ENCODE measurements at regions not wholly inside any gene's neighbourhood (a gene's known extent, or its start where the extent isn't known, plus 50 kb on each side); places are given as distances from the start of the nearest gene placed in this dataset.
A peak's percentile ranks its signal among the peaks of the same experiment; 100 is the strongest.
"Not testable (repeated sequence)": the region's sequence is repeated elsewhere in the genome, so short reads cannot be mapped to it uniquely, and the experiment has no call there.

DNA sequence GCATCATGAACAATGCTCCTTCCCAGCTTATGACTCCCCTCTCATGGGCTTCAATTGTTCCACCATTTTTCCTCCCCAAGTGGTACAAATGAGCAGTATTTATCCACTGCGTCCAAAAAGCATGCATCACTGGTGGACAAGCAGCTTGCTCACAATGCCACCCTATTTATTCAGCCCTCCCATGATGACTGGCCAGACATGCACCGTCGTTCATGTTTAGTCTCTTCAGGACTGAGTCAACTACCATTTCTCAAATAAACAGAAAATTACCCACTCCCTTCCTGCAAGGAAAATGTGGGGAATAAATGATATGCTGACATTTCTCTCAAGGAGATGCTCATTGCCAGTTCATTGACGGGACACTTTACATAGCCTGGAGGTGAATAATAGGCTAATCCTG is 300.4 kb downstream of the C6orf118 start:
- DNase-seq (ENCODE audit: low read depth) = no peak

DNA sequence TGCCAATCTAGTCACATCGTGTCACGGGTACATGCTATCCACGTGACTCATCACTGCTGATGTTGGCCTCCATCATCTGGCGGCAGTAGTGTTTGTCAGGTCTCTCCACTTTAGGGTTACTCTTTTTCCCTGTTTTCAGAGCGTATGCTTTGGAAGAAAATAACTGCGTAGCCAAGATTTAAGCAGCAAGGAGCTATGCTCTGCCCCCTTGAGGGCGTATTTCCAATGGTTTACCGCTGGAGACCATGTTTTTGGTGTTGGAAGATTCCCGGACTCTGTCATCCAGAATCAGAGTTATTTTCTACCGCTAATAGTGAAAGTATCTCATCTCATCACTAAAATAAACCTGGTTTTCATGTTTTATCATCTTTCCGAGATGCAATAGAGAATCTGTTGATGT is 306.5 kb downstream of the C6orf118 start:
- no peak for DNase-seq (ENCODE audit: low read depth)

DNA sequence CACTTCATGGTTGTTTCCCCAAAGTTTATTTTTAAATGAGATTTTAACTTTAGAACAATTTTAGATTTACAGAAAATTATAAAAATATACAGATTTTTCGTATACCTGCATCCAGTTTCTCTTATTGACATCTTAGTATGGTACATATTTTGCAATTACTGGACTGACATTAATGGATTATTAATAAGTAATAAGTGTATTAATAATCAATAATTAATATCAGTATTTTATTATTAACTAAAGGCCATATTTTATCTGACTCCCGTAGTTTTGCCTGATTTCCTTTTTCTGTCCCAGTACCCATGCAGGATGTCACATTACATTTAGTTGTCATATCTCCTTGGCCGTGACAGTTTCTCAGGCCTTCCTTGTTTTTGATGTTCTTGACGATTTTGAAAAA is 307.0 kb downstream of the C6orf118 start:
- no peak for DNase-seq (ENCODE audit: low read depth)

DNA sequence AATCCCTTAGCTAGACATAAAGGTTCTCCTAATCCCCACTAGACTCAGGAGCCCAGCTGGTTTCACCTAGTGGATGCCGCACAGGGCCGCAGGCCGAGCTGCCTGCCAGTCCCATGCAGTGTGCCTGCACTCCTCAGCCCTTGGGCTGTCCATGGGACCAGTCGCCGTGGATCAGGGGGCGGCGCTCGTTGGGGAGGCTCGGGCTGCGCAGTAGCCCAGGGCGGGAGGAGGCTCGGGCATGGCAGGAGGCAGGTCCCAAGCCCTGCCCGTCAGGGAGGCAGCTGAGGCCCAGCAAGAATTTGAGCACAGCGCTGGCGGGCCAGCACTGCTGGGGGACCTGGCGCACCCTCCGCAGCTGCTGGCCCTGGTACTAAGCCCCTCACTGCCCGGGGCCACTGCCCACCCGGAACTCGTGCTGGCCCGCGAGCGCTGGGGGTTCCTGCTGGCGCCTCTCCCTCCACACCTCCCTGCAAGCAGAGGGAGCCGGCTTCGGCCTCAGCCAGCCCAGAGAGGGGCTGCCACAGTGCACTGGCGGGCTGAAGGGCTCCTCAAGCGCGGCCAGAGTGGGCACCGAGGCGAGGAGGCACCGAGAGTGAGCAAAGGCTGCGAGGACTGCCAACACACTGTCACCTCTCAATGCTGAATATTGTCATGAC is 307.8 kb downstream of the C6orf118 start:
- DNase-seq (ENCODE audit: low read depth) = no peak

DNA sequence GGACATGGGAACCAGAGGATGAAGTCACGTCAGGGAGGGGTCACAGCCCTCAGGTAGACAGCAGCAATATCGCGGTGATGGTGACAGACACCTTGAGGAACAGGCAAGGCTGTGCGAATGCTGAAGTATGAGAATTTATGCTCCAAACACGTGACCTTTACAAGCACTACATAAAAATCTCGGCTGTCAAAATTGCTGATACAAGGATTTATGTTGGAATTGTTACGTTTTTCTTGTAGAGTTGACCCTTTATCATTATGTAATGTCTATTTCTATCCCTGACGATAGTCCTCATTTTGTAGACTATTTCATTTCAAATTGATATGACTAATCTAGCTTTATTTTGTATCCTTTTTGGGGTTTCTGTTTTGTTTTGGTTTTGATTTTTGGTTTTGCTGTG is 311.1 kb downstream of the C6orf118 start:
- no peak for DNase-seq (ENCODE audit: low read depth)

DNA sequence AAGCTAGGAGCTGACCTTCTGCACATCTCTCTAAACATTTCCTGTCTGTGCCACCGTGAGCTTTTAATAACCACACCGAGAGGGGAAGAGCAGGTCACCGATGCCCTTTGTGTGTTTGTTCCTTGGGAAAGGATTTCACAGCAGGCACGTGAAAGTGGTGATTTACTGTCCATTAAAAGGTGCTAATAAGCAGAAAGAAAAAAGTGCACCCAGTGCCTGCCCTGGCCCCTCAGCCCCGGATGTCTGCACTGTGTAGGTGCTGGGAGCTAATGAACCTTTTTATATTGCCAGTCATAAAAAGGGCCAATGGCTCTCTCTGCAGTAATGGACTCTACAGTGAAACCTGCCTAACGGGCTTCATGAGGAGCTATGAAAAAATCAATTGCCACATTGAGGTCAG is 312.6 kb downstream of the C6orf118 start:
- DNase-seq (ENCODE audit: low read depth) = no peak

DNA sequence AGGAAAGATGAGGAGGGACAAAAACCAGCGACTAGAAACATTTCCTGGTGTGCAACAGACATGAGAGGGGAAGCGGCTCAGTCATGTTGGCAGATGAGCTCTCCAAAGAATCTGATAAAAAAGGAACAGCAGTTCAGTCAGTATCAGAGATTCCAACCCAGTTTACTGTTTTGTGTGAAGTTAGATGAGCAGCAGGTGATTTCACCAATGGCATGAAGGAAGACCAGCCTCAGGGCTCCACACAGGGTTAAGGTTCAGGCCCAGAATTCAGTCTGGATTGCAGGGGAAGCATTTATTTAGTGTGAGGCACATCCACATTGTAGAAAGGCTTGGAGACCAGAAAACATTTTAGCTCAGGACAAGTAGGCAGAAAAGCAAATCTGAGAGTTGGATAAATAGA is 317.8 kb downstream of the C6orf118 start:
- no peak for DNase-seq (ENCODE audit: low read depth)

DNA sequence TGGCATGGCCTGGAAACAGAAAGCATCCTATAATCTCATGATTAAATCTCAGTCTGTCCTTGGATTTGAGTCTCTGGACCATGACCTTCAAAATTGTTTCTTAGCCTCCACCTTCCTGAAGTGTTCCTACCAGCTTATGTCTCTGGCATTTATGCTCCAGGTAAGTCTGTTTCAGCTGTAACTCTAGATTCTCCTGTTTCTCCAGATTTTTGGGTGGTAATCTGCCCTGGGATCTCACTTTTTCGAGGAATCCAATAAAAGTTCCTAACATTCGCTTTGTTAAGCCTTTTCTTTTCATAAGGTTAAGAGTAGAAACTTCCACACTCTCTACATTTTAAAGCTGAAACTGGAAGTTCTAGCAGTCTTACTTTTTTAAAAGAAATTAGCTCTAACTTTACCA is 318.5 kb downstream of the C6orf118 start:
- DNase-seq (ENCODE audit: low read depth) = no peak

DNA sequence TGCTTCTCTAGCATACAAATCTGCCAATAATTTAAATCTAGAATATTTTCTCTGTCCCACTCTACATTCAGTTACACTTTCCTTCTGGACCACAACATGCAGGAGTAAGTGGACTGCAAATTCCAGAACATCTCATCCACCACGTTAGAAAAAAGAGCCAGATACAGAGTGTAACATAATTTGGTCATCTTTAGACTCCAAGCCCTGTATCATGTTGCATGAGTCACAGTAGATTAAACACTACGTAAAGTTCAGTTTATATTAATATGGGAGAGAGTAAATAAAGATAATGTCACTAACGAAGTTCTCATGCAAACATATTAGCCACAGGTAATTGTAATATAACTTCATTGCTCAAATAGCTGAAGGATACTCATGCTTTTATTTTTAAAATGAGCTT is 327.0 kb downstream of the C6orf118 start:
- no peak for DNase-seq (ENCODE audit: low read depth)

DNA sequence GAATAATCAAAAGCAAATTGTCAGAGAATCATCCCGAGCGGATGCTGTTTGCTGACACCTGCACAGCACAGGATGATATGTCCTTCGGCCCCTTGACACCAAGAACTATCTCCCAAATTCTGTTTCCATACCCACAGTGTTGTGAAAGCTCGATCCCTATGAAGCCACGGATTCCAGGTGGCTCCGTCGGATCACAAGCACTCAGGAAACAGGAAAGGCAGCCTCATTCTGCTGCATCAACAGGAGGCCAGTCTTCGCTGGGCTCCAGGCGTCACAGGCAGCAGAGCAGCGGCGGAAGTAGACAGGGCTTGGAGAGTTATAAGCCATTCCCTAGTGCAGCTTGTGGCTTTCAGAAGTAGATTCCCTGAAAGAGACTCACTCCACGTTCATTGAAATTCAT is 342.3 kb downstream of the C6orf118 start:
- no peak for DNase-seq (ENCODE audit: low read depth)

DNA sequence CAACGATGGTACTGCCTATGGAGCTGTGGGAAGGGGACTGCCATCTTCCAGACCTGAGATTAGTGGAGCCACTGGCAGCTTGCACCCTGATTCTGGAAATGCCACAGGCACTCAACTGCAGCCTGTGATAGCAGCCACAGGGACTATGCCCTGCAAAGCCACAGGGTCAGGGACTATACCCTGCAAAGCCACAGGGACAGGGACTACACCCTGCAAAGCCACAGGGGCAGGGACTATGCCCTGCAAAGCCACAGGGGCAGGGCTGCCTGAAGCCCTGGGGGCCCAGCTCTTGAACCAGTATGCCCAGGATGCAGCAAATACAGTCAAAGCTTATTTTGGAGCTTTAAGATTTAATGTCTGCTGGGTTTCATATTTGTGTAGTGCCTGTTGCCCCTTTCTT is 346.6 kb downstream of the C6orf118 start:
- DNase-seq (ENCODE audit: low read depth) = no peak

DNA sequence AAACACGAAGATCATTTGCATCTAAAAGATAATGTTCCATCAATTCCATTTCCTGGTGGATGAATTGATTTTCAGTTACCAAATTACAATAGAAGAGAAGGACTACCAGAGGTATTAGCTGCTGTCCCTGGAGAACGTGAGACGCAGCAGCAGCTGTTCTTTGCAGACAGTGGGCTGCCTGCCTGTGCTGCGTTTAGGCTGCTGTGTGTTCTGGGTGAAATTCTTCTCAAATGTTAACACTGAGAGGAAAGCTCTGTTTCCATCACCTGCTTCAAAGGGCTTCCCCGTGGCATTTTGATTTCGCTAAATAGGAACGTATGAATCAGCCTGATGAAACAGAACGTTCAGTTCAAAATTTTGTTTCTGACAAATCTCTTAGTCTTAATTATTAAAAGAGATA is 362.2 kb downstream of the C6orf118 start:
- DNase-seq (ENCODE audit: low read depth) = no peak

DNA sequence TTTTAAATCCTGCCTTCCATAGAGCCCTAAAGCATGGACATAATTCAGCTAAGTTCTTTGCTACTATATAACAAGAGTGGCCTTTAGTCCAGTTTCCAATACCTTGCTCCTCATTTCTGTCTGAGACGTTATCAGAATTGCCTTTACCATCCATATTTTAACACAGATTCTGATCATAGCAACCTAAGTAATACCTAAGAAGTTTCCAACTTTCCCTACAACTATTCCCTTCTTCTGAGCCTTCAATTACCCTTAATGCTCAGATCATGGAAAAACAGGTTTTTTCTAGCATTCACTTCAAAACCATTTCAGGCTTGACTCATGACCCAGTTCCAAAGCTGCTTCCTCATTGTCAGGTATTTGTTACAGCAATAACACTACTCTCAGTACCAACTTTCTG is 367.1 kb downstream of the C6orf118 start:
- no peak for DNase-seq (ENCODE audit: low read depth)

DNA sequence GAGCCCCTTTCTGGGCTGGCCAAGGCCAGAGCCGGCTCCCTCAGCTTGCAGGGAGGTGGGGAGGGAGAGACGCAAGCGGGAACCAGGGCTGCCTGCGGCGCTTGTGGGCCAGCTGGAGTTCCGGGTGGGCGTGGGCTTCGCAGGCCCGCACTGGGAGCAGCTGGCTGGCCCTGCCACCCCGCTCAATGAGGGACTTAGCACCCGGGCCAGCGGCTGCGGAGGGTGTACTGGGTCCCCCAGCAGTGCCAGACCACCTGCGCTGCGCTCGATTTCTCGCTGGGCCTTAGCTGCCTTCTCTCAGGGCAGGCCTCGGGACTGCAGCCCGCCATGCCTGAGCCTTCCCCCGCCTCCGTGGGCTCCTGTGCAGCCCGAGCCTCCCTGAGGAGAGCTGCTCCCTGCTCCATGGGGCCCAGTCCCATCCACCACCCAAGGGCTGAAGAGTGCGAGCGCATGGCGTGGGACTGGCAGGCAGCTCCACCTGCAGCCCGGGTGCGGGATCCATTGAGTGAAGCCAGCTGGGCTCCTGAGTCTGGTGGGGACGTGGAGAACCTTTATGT is 376.1 kb downstream of the C6orf118 start:
- DNase-seq (ENCODE audit: low read depth) = not testable (repeated sequence)

DNA sequence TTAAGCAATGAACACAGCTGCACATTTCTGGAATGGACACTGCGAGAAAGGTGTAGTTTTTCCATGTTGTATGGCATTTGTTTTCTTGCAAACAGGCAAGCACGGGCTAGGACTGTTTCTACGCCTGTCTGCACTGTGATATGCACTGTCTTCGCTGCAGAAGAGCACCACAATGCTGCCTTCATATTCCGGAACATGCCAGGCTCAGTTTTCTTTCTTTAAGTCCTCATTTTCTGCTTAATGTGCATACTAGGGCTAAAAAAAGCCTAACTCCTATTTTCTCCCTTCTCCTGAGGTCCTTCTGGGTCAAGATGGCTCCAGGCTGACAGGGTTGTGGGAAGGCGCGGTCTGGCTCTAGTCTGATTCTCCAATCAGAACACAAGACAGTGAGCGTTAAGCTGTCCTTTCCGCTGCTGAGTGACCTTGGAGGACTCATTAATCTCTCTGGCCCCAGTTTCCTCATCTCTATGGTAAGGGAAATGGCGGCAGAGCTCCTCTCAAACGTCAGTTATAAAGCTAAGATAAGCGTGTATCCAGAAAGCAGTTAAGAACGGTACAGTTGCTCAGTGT is 379.9 kb downstream of the C6orf118 start:
- no peak for DNase-seq (ENCODE audit: low read depth)

DNA sequence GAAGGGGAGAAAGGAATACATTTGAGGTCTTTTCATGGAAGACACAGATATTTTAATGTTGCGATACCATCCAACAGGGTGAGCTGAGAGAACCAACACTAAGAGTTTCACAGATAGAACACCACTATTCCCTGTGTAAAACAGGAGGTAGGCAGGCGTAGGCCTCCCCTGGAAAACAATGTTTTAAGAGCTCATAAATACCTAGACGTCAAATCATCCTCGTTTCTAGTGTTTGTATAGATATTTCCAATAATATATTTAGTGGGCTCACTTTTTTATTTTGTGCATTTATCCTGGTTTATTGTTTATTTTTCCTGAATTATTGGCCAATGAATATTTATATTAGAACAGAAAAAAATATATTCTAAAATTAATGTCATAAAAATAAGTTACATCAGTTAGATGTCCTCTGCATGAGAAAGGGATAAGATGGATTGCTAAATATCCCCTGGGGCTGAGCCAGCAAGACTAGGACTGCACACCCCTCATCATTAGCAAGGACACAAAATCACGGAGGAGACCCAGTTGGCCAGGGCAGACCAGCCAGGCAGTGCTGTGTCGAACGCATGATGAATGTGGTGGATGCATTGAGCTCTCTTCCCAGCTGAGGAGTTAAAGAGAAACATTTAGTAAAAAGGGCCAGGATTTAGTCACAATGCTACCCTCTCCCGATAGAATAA is 380.5 kb downstream of the C6orf118 start:
- no peak for DNase-seq (ENCODE audit: low read depth)

DNA sequence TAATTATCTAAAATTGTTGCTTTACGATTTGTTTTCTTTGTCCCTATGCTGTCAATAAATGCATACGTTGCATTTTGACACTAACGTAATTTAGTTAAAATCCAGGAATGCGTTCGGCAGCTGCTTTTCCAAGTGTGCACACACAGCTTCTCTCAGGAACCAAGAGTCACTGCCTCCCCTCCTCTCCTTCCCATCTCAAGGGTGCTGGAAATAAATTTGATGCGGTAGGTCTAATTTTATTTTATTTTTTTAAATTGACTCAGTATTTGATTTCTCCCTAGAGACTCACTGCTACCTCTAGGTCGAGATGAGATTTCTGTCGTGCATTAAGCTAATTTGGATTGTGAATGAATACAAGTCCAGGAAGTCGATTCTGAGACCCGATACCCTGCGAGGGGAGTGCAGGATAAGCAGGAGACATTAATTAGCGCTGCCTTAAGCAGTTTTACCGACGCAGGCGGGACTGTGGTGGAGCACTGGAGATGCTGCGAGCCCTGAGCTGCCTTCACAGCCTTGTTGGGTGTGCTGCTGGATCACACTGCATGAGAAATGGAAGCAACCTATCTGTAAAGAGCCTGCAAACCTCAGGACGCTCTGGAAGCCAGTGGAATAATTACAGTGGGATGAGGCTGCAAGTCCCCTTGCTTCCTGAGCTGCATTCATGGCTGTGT is 381.2 kb downstream of the C6orf118 start:
- no peak for DNase-seq (ENCODE audit: low read depth)

DNA sequence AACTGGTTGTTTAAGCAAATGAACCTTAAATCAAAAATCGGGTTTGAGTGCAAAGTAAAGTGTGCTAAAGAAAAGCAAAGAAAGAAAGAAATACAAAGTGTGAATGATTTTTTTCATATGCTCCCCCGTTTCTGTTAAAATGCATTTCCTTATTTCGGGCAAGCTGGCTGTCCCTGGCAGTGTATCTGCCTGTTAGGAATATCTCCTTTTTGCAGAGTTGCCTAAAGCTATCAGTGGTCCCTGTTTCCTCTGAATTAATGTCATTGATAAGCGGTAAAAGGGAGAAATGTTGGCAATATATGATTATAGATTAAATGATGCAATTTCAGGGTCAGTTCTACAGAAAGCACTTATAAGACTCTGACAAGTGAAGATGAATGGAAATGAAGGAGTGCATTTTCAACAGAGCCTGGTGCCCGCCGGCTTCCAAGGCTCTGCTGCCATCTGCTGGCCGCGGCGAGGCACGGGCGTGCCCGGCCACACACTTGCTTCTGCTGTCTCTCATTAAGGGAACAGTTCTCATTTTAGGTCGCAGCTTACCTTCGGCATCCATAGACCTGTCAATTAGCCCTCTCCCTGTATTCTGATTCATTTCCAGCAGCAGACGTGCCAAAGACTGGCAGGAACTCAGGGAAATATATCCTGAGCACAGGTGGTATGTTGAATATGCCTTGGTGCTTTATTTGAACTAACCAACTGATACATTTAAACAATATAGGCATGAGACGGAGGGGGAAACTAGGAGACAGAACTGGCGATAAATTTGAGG is 381.9 kb downstream of the C6orf118 start:
- peak; percentile 3 for DNase-seq (ENCODE audit: low read depth)

DNA sequence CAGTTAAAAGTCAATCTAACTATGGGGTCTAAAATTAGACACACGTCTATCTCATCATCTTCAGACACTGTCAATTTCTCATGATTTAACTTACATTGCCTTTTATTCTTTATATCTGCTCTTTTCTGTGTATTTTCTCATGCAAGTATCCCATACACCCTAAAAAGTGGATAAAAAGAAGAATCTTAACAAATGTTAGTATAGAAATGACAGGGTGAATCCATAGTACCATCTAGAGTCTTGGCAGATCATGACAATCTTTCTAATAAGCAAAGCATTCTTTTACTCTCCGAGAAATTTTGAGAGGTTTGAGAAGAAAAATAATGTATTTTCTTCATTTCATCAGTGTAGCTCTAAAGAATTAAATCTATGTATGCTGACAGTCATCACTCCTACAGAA is 382.7 kb downstream of the C6orf118 start:
- no peak for DNase-seq (ENCODE audit: low read depth)

DNA sequence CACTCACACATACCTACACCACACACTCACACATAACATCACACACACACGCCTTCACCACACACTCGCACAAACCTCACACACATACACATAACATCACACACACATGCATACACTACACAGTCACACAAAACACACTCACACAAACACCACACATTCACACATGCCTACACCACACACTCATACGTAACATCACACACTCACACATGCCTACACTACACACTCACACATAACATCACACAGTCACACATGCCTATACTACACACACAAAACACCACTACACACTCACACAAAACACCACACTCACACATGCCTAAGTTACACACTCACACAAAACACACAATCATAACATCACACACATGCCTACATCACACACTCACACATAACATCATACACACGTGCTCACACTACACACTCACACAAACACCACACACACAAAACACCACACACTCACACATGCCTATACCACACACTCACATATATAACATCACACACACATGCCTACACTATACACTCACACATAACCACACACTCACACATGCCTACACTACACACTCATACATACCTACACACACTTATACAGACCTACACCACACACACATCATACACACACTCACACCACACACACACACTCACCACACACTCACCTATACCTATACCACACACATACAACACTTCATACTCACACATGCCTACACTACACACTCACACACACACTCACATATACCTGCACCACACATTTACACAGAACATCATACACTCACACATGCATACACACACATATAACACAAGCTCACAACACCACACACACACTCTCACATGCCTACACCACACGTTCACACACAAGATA is 383.5 kb downstream of the C6orf118 start:
- no peak for DNase-seq (ENCODE audit: low read depth)

DNA sequence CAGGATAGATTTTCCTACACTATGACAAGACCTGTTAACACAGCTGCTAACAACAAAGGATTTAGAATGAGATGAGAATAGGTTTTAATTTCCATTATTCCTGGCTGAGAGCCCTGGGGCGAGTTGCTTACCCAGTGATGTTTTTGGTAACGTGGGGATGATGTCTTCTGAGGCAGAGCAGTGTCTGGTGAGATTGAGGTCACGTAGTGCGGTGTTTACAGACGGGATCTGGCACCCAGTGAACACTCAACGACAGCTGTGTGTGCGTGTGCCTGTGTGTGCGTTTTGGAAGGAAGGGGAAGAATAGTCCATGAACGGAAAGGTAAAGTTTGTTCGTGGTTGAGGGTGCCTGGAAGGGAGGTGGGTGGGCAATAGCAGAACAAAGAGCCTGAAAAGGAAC is 384.7 kb downstream of the C6orf118 start:
- no peak for DNase-seq (ENCODE audit: low read depth)

Data from GM04503 (cell line).